HG02884 (cell line): ENCODE measurements at regions not wholly inside any gene's neighbourhood (a gene's known extent, or its start where the extent isn't known, plus 50 kb on each side); places are given as distances from the start of the nearest gene placed in this dataset.

Experiments used
- ATAC-seq: cut with Tn5 transposase; IDR thresholded peaks from one replicate; pipeline ENCODE4 v1.9.1; 2021; ENCODE audit warnings: mild to moderate bottlenecking, moderate library complexity; ENCODE audit not compliant: unreplicated experiment

GRCh38 chr4:52269761-52270160 lies 218.7 kb downstream of the SPATA18 start:
- no peak for ATAC-seq

DNA sequence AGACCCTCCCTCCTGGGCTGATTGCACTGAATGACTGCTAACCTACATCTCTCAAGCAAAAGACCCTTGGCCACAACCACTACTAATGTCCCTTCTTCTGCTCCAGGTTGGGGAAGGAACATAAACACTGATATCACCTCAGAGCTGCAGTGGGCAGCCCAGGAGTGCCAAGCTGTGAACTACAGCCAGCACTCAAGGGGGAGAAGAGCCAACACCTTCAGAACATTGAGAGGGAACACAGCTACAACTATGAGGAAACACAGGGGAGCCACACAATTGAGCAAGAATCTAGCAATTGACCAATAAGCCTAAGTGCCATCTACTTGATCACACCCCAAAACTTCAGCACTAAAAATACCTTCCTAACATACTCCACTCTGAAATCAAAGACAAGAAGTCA lies 222.8 kb downstream of the SPATA18 start:
- no peak for ATAC-seq

- ATAC-seq, result no peak
Observed at GRCh38 chr4:52288212-52288855, 237.2 kb downstream of the SPATA18 start.

GRCh38 chr4:52290466-52290865 lies 239.4 kb downstream of the SPATA18 start:
- no peak for ATAC-seq

DNA sequence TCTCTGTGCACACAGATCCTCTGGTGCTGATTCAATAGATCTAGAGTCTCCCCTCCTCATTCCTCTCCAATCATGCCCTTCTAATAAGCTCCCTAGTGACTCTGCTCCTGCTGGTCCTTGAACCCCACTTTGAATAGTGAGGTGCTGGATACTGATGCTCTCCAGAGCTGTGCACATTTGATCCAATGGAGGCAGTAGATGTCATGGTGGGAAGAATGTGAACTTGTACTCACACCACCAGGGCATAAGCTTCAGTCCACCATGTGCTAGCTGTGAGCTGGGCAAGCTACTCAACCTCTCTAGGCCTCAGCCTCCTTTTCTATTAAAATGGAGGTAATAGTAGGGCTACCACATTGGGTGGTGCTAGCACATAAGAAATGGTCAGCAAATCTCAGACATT lies 241.1 kb downstream of the SPATA18 start:
- ATAC-seq, result no peak

DNA sequence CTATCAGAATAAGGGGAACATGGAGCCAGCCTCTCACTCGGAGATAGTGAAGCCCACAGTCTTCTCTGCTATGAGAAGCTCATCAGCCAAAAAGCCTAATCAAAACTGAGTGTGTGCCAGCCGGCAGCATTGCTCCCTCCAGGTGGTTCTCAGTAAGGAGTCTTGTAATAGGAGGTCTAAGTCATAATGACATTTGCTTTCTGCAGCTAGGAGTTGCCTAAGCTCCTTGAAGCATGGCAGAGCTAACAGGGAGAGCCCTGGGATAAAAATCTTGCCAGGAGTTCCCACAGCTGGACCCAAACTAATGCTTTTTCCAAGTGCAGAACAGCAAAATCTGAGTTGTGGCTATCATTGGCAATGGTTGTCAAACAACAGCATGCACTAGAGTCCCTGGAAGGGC lies 245.2 kb downstream of the SPATA18 start:
- ATAC-seq, result no peak

GRCh38 chr4:52298444-52298843 lies 247.3 kb downstream of the SPATA18 start:
- ATAC-seq, result no peak

DNA sequence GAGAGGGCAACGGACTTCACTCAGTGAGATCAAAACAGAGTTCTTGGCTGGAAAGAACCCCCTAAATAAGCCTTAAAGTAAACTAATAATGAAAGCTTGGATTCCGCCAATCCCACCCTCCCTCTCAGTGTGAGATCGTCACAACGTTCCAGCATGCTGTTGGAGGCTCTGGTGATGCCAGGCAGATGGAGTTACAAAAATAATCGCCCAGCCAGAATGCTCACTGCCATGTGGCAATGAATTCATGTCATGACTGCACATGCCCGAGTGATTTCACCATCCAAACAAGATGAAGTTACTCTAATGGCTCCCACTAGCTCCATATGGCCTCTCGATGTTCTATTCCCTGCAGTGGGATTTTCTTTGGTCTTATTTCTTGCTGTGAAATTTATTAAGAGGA lies 248.0 kb downstream of the SPATA18 start:
- no peak for ATAC-seq

- no peak for ATAC-seq
Observed at GRCh38 chr4:52311464-52312125, 260.5 kb downstream of the SPATA18 start.

GRCh38 chr4:52312722-52313121 lies 261.6 kb downstream of the SPATA18 start:
- no peak for ATAC-seq

DNA sequence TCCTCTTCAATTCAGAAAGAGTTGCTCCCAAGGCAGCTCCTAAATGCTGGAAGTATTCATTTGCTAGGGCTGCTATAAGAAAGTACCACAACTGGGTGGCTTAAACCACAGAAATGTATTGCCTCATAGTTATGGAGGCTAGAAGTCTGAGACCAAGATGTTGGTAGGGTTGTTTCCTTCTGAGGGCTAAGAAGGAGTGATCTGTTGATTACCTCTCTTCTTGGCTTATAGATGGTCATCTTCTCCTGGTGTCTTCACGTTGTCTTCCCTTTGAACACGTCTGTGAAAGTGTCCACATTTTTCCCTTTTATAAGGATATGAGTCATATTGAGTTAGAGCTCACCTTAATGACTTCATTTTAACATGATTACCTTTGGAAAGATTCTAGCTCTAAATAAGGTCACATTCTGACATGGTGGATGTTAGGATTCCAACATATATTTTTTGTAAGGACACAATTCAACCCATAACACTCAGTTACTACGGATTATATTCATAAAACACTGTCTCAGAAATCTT lies 266.3 kb downstream of the SPATA18 start:
- ATAC-seq, result no peak

DNA sequence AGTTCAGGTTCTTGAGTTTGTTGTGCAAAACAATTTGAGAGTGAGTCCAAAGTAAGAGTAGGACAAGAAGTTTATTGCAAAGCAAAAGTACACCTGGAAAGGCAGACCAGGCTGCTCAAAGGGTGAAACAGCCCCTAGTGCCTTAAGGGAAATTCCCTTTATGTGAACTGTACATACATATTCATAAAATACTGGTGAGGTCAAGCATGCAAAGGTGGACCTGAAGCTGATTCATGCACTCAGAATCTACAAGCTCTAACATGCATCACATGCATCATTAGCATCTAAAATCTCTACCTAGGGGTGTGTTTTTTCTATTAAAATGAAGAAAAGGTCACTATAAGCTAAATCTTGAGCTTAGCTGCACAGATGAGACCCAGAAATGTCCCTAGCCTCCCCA lies 266.9 kb downstream of the SPATA18 start:
- ATAC-seq, result peak; percentile 63

GRCh38 chr4:52329894-52330293 lies 278.8 kb downstream of the SPATA18 start:
- ATAC-seq, result no peak

DNA sequence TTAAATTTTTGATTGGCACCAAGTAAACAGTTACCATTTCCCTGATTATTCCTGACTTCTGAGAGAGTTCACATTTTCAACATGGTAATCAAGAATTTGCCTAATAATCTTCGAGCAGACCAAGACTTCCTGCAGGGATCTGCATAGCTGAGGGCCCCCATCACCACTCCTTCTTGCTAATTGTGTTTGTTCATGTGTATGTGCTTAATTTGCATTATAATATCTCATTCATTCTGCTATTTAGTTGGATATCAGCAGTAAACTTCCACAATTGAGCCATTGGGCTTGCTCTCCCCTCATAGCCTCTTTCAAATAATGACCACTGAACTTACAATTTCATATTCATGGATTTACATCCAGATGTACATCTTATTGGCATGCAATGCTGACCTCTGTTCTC lies 292.5 kb downstream of the SPATA18 start:
- no peak for ATAC-seq

GRCh38 chr4:52350926-52351325 lies 299.8 kb downstream of the SPATA18 start:
- ATAC-seq, result no peak

DNA sequence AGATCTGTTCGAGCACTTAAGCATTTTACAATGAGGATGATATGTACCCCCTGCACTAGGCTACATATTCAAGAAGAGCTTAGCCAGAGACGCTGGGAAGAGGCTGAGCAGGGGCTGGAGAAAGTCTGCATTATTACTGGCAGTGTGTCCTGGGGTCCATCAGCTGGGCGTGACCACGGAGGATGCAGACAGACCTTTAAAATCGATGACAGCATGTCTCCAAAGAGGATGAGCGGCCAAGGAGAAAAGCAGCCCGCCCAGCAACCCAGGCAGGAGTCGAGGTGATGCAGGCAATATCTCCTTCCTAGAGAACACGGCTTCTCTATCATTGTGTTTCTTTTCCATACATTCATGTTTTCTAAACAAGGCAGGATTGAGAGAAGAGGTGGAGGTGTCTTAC lies 300.7 kb downstream of the USP46 start:
- ATAC-seq, result no peak

DNA sequence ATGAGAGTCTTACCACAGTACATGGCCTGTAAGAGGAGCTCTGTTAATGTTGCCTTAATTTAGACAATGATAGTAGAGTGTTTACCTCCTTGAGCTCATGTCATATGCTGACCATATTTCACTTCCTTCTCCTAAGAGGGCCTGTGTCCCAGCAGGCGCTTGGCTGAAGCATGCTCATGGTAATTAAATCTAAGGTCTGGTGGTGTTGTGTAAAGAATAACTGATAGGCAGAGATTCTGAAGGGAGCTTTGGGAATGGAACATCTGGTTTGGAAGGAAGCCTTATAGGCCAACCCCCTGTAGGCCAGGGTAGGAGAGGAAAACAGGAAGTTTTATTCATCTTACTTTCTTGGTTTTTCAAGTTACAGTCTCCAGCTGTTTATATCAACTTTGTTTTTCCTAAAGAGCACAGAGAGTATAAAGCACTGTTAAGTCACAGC lies 300.2 kb downstream of the USP46 start:
- no peak for ATAC-seq

DNA sequence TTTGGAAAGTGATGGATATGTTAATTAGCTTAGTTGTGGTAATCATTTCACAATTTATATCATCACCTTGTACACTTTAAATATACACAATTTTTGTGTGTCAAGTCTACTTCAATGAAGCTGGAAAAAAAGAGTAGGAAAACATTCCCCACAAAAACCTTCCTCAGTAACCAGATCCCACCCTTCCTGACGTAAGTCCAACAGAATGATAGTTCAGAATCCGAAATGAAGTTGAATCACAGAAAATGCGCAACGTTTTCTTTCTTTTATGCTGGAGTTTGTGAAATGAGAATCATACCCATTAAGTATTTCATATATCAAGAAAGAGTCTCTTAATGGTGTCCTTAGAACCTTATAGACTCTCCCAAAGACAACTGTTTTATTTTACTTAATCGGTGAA lies 292.9 kb downstream of the USP46 start:
- no peak for ATAC-seq

GRCh38 chr4:52366621-52367020 lies 292.5 kb downstream of the USP46 start:
- ATAC-seq, result no peak

- no peak for ATAC-seq
Observed at GRCh38 chr4:52367282-52367830, 291.7 kb downstream of the USP46 start.

- ATAC-seq, result no peak
Observed at GRCh38 chr4:52368895-52369294, 290.2 kb downstream of the USP46 start.

DNA sequence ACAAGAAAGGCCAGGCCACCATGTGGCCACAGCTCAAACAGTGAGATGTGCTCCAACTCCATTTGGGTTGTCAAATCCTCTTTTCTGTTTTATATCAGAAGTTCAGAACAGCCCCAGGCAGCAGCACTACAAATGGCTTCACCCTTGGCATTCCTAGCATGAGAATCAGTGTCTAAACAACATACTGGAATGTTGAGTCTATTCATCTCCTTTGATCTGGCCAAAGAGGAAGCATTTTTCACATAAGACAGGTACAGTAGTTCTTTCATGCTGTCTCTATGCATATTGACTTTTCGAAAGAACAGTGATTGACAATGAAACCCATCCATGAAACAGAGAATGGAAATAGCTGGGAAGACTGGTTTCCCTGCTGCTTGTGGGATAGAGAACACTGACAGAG lies 289.5 kb downstream of the USP46 start:
- ATAC-seq, result no peak
